ENCODE measurements at regions not wholly inside any gene's neighbourhood (a gene's known extent, or its start where the extent isn't known, plus 50 kb on each side); places are given as distances from the start of the nearest gene placed in this dataset.

GRCh38 chr7:46633630-46634240, 712.7 kb upstream of the IGFBP3 start (continued):
- TF ChIP-seq NANOG (IDR thresholded peaks at IDR 0.05; ENCODE audit: insufficient read depth, low read depth, low read length, poor library complexity, severe bottlenecking) (no peak), TAF1 (IDR thresholded peaks at IDR 0.05; ENCODE audit: low read depth, low read length) (no peak), POU5F1 (IDR thresholded peaks at IDR 0.05; ENCODE audit: low read depth, low read length) (no peak), KDM1A (IDR thresholded peaks at IDR 0.05; ENCODE audit: borderline replicate concordance, low read length) (no peak), GTF2F1 (IDR thresholded peaks at IDR 0.05; ENCODE audit: borderline replicate concordance, low read depth, low read length) (no peak), YY1 (IDR thresholded peaks at IDR 0.05; ENCODE audit: low read depth, low read length) (no peak), EGR1 (IDR thresholded peaks at IDR 0.05; ENCODE audit: borderline replicate concordance, low read depth, low read length) (no peak), SP2 (IDR thresholded peaks at IDR 0.05; ENCODE audit: low read length) (no peak)

All from H1 (cell line).